ENCODE measurements at regions not wholly inside any gene's neighbourhood (a gene's known extent, or its start where the extent isn't known, plus 50 kb on each side); places are given as distances from the start of the nearest gene placed in this dataset.

DNA sequence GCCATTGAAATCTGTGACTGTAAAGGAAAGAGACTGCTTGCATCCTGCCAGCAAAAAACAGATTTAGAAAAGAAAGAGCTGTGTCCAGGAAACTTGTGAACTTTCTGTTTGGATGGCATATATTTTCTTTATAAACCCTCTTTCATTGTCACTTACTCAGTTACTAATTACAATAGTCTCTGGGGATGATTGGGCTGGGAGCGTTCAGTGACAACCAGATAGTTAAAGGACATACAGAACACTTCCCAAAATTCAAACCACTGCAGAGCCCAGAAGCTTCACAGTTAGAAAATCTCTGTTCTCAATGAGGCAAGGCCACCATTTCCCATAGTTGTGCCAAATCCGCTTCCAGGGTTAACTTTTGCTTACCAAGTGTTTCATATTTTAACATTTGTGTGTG lies 98.6 kb upstream of the TAB2 start:
- no peak for DNase-seq

DNA sequence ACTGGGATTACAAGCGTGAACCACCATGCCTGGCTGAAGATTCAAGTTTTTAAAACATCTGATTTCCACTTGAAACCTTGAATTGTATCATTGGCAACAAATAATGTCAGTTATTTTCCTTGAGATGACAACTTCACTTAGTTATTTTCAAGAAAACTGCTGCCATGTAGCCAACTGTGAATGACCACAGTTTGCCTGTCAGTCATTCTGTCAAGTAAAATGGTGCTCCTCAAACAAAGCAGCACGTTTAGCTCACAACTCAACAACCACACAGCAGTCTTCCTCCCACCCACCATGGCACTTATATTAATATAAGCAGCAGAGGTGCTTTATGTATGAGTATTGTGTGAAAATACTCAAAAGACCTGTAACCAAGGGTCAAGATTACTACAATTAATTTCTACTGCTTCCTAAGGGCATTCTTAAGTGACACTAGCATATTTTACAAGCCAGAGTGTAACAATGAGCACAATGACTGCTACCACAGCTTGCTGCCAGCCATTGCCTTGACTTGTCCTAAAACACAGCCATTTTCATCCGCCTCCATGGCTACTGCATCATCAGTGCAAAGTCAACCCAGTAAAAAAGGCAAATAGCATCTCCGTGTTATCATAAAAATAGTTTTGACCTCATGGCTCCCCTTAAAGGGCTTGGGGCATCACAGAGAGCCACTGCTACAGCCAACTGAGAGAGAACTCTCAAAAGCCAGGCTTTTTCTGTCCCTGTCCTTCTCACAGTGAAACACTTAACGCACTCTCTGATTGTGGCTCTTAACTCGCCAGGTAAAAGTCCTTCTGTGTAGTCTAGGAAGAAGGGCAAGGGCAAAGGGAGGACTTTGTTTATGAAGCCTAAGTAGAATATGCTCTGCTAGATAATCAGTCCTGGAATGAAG lies 96.4 kb upstream of the TAB2 start:
- no peak for DNase-seq

DNA sequence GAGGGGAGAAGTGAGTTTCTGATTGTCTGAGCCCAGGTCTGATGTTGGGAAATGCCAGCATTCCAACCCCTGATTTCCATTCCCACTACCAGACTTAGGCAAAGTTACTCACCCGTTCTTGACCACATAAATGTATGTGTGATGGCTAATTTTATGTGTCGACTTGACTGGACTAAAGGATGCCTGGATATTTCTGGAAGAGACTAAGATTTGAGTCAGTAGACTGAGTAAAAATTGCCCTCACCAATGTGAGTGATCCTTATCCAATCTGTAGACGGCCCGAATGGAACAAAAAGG lies 95.8 kb upstream of the TAB2 start:
- DNase-seq: no peak

DNA sequence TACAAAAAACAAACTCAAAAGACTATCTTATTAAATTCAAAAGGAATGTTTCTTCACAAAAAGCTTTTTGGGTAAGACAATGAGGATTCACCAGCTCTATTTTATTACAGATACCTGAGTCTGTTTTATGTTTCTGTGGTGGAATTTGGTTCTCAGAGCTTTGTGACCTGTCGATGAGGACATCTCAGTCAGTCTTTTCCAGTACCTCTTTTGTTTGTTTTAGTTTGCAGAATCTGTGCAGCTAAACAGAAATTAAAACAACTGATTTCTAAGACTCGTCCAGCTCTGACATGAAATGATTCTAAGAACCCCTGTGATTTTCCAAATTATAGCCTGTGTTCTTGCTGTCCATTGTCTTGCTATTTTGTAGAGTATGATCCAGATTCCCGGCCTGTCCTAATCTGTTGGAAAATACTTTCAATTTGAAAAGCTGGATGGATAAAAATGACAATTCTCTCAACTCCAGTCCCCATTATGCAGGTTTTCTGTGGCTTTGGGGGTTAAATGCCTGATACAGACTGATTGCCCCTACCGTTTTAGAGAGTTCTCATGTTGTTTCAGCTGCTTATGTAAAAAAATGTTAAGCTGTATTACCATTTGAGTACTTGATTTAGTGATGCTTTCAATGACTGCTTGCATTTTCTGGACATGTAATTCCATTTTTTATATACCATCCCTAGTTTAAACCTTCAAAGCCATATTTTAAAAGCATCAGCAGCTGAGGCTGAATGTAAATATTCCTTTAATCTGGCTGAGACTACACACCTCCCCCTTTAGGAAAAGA lies 94.2 kb upstream of the TAB2 start:
- no peak for DNase-seq

DNA sequence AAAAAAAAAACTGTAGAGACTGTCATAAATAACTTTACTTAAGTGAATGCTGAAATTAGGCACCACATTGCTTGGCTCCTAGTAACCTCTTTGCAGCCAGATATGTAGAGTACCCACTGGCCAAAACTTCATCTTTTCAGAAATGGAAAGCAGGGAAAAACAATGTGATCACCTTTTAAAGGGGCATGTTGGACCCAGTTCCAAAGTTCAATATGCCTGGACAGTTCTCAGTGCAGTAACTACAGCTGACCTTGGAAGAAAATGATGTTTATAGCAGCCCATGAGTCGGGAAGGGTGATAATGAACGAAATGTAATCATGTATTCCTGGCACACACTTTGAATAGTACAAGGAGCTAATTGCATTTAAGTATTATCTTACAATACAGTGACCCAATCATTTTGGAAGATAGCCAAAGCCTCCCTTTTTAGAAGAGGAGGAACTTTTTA lies 93.6 kb upstream of the TAB2 start:
- DNase-seq: no peak

DNA sequence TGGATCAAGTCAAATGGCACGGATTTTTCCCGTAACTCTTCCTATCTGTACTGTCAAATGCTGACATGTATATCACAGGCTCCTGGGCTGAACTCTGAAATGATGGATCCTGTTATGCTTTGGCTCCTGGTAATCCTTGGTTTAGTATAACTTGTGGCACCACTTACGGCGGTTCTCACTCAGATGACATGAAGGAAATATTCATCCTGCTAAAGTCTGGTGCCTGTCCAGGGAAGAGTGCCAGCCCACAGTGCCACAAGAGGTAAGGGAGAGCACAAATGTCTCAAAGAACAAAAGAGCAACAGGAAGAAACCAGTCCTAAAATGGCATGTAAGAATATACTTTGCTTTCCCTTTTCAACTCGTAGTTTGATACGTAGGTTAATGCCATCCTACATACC lies 93.1 kb upstream of the TAB2 start:
- DNase-seq: no peak

DNA sequence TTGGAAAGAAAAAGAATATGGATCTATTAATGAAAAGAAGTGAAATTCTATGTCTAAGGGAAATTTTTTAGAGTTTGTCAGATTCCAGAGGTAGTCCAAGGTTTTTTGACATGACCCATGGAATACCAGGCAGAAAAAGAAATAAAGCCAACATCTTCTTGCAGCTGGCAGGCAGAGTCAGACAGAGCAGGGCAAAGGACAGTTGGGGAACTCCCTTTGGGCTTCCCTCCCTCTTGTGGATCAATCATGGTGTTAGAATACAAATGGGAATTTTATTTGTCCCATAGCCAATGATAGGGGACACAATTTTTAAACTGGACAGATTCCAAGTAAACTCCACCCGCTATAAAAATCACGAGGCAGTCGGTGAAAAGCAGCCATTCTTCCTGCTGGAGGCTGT lies 92.1 kb upstream of the TAB2 start:
- no peak for DNase-seq

DNA sequence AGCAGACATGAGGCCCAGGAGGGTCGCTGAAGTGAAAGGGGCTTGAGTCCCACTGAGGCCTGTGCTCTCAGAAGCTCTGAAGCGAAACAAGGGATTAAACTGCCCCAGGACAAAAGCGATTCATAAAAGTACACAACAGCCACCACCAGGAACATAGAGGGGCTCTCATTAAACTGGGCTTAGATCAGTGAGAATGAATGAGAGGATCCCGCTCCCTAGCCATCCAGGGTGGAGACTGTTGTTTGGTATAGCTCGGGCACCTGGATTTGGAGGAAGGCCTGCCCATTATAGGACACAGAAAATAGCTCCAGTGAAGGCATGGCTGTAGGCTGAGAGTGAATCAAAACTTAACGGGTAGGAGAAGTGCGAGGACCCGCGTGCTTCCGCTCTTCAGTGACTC lies 91.6 kb upstream of the TAB2 start:
- DNase-seq: peak; percentile 31

DNA sequence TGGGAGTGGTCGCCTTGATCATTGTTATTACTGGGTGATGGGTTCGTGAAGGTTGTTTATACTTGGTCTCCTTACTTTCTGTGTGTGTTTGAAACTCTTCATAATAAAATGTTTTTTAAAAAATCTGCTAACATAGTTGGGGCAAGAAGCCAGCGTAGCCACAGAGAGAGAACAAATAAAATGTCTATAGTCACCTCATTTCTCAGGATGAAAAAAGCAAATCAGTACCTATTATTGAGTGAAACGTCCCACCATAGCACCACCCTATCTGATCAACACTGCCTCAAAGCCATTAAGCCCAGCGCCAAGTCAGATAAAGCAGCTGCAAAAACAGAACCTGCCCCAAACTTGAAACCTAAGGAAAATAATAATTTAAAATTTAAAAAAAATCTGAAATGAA lies 89.7 kb upstream of the TAB2 start:
- no peak for DNase-seq

DNA sequence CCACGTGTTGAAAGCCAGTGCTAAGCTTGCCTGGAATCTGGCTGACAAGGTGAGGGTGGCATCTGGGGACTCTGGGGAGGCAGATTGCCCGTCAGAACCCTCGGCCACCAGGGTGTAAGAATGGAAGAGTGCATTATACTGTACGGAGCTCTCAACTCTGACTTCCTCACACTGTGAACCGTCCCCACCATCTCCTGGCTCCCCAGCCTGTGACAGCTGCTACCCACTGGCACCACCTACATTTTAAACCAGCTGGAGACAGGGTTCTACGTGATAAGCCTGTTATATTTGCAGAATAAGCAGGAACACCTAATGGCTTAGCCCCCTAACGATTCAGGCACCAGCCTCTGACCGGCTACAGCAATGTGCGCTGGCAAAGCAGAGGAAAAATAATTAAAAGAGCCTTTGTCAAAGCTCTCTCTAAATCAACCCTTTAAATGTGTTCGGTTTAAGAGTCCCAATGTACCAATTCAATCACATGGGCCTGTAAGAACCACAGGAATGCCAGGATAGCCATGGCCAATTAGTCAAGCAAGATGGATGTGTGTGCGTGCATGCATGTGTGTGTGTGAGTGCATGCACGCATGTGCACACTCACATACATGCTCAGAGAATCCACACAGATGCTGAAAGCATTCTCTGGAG lies 89.1 kb upstream of the TAB2 start:
- peak; percentile 45 for DNase-seq

DNA sequence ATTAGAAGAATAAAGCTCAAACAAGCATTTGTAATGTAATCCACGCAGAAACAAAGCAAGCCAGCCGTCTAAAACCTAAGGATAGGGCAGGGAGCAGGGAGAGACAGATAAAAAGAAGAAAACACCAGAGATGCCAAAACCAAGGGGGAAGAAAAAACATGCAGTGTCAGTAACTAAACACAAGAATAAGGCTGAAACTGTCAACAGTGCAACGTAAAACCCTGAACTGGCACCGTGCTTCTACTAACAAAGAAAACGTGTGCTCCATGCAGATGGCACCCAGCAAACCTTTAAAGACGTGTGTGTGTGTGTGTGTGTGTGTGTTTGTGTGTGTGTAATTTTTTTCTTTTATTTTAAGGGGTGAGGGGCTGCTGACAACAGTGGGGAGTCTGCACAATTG lies 88.4 kb upstream of the TAB2 start:
- no peak for DNase-seq

DNA sequence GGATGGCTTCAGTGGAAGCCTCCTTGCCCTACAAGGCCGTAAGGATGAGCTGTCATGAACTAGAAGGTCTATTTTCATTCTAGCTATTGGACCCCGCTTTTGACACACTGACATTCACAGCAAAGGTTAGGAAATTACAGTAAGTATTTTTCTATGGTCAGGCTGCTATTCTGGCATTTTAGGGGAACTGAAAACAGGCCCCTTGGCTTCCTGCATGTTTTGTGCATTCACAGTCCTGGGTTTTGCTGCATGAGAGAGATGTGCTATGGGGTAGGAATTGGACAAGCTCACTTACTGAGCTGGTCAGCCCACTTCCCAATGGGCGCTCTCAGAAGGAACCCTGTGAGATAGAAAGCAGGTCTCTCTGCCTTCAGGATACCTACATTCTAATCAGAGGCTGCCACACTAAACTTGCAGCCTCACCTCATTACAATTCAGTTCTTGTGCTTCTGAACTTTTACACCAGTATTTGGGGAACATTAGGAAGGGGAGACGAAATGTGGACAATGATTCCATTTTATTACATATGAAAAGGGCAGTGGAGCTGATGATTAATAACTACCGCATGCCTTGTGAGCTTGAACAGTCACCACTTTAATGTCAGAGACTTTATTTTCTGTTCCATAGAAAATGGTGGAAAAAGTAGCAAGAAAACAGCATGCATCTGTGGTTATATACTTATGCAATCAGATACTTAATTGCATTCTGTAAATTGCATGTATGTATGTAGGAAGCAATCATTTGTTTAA lies 86.6 kb upstream of the TAB2 start:
- no peak for DNase-seq

DNA sequence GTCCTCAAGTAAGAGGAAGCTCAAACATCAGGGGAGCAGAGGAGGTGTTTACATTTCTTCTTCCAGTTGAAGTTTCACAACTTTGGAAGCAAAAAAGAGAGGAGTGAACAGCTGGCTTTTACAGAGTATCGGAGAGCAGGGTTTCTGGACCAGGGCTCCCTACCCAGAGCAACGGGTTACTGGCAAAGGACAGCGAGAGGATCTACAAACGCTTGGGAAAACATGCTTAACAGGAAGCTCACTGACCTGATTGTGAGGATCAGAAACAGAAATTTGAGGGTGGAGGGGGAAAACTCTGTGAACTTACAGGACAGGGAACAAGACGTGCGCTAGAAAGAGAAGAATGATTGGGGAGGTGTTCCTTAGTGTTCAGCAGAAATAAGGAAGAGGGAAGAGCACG lies 85.7 kb upstream of the TAB2 start:
- DNase-seq: no peak

DNA sequence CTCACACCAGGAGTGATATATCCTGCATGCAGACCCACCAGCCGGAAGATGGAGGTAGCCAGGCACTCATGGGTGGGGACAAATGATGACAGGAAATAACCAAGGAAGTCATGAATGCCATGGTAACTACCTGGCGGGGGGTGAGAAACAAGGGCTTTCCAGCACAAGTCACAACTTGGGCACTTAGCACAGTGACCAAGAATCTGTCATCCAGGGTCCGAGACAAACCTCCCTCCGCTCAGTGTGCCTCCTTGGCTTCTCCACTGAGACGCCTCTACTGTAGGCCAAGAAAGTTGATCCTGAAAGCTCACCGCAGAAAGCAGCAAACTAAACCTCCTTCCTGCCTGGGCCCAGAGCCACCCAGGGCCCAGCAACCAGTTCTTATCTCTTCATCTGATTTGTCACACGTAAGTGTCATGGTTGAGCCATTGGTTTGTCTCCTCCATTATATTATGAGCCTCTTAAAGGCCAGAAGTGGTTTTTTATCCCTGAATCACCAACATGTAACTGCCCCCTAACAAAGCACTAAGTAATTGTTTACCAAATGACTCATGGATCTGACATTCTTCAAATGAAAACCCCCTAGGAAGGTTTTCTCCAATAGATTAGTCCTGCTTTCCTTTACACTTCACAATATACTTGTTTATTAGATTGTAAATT lies 84.3 kb upstream of the TAB2 start:
- DNase-seq: no peak

DNA sequence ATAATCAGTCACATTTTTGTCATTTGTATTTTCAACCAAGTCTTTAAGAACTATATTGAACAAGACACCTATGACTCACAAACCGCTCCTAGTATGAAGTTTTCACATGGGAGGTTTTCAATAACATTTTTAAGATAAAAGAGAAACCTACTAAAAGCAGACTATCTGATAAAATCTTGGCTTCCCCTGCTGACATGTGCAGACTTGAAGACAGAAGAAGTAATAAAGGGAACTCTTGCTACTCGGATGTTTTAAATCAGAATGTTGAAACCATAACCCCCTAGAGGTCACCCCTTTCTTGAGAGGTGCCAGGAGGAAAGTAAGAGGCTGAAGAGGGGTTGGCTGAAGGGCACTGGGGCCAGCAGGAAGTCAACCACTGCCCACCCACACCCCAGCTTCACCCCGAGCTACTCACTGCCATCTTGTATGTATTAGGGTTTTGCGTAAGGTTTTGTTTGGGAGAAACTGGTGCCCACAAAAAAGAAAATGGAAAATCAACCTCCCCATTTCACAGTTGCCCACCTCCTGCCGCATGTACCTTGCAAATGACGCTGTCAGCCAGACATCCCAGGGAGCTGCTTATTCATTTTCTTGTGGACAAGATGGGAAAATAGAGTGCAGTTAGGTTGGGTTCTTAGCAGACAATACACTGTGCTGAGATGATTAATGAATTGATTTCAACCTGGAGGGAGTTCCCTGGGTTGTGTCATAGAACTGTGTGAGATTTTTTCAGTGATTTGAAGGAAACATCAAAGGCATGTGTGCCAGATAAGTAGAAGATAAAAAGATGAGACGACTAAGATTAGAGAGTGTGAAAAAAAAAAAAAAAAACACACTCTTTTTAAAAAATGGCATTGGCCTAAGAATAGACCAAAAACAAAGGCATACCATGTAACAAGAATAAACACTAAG lies 83.2 kb upstream of the TAB2 start:
- DNase-seq: no peak

DNA sequence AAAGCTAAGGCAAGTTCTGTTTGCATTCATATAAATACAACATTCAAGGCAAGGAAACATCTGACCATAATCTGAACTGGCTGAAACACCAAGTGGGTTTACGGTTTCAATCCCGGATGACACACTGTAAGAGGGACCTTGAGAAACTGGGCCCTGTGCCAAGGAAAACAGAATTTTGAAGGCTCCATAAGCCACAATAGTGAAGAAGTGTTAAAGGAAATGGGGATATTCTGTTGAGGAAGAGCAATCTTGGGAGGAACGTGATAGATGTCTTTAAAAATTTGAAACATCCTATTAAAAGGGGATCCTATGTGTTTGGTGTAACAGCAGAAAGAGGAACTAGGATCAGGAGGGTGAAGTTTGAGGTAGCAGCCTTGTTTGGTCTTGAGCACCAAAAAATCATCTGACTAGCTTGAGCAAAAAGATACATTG lies 82.4 kb upstream of the TAB2 start:
- DNase-seq: no peak

DNA sequence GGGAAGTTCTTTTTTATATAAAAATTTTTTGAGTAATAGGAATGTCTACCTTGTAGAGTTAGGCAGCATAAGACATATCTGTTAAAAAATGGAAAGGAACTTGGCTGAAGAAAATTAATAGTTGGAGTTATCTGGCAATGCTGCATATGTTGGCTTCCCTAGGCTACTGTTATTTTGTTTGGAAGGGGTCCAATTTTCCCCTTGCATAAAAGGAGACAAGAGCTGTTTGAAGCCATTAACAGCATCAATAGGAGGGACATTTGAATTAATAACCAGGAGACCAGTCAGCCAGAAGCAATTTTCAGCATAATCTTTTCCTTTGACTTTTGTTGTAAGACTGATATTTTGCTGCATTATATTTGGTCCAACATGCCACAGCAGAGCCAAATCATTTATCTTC lies 80.9 kb upstream of the TAB2 start:
- DNase-seq: no peak

DNA sequence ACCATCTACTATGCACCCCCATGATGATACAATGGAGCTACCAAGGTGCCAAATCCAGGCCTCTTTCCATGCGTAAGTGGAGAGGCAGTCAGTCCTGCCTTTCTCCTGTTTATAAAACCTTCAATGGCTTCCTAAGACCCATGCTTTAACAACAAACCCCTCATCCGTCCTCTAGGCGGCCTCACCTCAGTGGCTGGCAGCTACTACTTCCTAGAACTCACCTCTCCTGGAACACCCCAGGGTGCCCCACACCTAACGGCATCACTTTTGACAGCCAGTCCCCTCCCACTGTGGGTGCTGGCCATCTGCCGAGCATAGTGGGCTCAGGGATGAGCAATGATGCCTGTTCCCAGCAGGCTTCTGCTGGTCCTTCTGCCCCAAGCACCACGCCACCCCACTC lies 80.0 kb upstream of the TAB2 start:
- no peak for DNase-seq

DNA sequence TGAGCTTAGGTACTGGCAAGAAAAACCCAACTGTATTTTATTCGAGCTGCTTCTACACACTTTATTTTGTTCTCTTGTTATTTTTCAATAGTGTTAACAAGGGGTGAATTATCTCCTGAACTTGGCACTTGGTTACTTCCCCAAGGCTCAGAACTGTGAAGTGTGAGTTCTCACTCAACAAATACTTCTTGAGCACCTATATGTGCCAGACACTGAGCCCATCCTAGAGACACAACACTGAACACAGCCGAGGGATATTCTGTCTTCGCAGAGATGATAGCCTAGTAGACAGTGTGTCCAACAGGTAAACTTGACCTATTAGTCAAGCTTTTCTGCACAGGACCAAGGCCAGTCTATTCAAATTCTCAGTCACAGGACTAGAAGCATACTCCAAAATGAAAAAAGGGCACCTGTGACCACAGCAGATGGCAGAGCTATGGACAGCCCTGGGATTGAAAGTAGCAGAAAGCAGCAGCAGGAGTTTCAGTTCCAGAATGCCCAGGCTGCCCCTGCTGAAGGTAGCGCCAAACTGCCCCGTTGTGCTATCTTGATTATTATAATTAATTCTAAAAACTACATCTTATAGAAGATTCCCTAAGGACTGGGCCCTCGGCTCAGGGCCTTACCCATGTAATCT lies 77.8 kb upstream of the TAB2 start:
- no peak for DNase-seq

DNA sequence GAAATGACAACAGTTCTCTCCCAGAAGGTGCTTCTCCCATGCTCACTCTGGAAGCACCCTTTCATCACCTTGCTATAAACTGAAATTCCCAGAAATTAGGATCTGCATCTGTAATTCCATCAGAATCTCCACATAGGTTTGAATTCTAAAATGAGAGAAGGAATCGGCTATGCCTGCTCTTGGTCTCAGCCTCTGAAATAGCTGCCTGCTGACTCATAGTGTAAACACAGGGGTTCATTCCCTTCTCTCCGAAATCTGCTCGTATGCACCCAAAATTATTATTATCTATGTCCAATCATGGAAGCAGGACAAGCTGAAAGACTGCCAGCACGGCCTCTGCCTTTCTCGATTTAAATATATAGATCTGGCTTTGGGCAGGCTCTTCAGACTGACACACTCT lies 74.6 kb upstream of the TAB2 start:
- DNase-seq: no peak

DNA sequence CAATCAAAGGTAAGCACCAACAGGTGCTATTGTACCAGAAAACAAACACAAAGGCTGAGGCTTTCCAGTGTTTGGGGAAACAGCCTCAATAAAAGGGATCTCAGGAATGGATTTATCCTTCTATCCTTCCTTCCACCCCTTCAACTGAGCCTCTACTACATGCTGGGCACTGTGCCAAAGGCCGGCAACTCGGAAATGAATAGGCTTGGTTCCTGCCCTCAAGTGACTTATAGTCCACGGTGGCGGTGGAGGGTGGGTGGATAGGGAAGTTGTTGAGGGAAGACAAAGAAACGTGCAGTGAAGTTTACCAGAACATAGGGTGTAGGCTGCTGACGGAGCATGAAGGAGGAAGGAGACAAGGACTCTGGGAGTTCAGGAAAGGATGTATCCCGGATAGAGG lies 73.4 kb upstream of the TAB2 start:
- DNase-seq: no peak
